Posterior cingulate gyrus (tissue), 11 donors: ENCODE measurements at regions not wholly inside any gene's neighbourhood (a gene's known extent, or its start where the extent isn't known, plus 50 kb on each side); places are given as distances from the start of the nearest gene placed in this dataset.

Experiments used
- DNase-seq, 10 donors: peaks; one replicate each; pipeline versions ENCODE4 v3.0.0 to v3.0.0-alpha.2; 2020 to 2021; ENCODE audit warnings: mixed read lengths in 3 of 10
- intact Hi-C: fragments of 100-400 bp; cut with DNase I; formaldehyde crosslinking; loops from one replicate; pipeline ENCODE4 v1.15.1; 2023

GRCh38 chr4:164439037-164439436, 314.9 kb upstream of the SMIM31 start:
- DNase-seq = no peak
- intact Hi-C loops = no loop called here

DNA sequence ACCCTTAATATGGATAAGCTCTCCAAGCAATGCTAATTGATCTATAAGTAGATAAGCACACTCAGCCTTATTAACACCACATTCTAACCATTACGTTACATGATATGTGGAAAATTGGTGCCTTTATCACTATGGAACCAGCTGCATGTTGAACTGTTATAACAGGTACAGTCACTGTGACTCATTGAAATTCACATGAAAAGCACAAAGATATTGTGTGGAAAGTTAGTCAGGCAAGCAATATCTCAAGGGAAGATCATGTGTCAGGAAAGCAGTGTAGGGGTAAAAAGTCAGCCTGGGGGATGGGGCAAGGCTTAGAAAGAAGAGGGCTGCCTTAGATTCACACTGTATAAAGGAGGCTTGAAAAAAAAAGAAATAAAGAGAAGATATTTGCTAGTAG, 313.7 kb upstream of the SMIM31 start:
- intact Hi-C loops = no loop called here
- DNase-seq = no peak

DNA sequence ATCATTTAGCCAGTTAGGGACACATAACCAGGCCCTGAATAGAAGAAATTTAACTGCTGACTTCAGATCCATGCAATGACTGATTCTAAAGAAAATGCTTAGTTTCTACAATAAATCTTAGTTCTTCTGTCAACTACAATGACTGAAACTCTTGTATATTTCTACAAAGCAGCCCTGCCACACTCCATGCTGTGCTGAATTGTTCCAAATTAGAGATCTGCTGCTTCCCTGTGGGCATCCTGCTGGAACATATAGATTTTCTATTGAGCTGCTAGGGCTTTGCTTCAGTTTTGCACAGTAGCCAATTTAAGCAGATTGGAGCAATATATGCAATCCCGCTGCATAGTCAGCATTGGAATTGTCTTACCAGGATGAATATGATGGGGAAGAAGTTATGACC, 312.8 kb upstream of the SMIM31 start:
- no peak for DNase-seq
- intact Hi-C loops = no loop called here

DNA sequence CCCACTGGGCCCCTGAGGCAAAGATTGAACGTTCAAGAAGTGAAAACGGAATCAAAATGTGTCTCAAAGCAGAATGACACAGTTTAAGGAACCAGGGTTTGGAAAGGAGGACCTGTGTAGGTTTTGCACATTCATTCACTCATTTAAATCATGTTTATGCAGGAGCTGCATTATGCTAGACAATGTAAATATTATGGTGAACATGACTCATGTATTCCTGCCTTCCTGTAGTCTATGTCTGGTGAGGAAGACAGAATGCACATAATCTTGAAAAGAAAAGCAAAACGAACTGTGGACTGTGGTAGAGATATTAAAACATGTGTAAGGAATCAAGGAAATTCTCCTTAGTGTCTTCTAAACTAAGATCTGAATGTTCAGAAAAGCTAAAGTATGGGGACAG, 311.8 kb upstream of the SMIM31 start:
- no peak for DNase-seq
- intact Hi-C loops = no loop called here

GRCh38 chr4:164446516-164446915, 307.4 kb upstream of the SMIM31 start:
- DNase-seq = no peak
- intact Hi-C loops = no loop called here

DNA sequence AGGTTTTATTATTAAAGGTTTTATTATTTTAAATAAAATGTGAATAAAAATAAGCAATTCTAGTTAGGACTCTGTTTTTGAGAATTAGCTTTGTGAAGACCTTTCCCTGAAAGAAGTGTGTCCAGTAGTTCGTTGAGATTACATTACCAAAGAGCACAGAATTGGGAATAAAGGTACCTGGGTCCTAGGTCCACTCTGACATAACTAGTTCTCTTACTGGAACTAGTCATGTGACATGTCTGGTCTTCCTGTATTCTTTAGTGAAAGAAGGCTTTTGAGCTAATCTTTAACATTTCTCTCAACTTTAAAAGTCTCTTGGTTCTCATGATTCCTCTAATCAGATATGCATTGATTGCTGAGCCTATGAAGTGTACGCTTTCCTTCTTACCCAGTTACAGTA, 292.0 kb upstream of the SMIM31 start:
- intact Hi-C loops = no loop called here
- no peak for DNase-seq

DNA sequence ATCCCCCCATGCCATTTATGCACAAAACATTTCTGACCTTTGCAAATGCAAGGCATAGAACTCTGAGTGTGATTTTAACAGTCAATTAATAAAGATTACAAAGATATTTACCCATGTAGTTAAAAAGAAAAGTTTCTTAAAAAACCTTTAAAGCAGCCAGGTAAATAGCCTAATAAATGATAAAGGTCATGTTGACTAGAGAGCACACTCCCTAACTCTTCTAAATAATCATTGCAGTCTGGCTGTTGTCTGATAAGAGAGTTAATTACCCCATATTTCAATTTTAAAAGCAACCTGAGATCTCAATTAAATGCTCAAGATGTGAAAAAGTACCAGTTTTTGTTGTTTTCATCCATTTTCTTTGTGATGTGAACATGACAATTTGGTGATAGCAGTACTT, 291.5 kb upstream of the SMIM31 start:
- intact Hi-C loops = no loop called here
- DNase-seq = no peak

DNA sequence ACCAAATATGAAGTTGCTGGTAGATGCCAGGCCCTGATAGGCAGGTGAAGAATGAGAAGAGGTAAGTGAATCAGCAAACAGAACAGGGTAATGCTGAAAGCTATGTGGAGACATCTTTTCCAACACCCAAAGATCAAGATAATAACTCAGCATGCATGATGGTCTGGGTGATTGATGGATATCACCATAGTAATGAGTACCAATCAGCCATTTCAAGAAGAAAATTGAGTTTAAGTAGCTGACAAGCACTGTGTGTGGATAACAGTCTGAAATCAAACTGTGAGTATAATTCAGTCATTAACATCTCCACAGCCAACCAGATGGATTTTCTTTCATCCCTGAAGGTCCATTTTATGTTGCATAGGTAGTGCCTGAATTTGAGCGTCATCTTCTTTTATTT, 289.6 kb upstream of the SMIM31 start:
- intact Hi-C loops = no loop called here

DNA sequence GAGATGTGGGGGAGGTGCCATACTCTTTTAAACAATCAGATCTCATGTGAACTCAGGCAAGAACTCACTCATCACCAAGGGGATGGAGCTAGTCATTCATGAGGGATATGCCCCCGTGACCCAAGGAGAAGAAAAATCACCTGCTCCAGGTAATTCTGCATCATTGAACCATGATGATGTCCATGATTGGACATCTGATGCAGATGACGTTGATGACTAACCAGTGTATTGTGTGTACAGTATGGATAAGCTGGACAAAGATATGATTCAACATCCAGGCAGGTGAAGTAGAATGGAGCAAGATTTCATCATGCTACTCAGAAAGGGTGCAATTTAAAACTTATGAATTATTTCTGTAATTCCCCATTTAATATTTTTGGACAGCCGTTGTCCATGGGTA, 286.4 kb upstream of the SMIM31 start:
- DNase-seq = no peak
- intact Hi-C loops = no loop called here

More for the DNA sequence above, 289.6 kb upstream of the SMIM31 start:
- DNase-seq = no peak

- DNase-seq = no peak
- intact Hi-C loops = no loop called here
Measured at GRCh38 chr4:164481306-164482091, 272.4 kb upstream of the SMIM31 start.

- DNase-seq = no peak
- intact Hi-C loops = no loop called here
Measured at GRCh38 chr4:164482092-164482404, 271.9 kb upstream of the SMIM31 start.

- intact Hi-C loops = no loop called here
Measured at GRCh38 chr4:164482758-164483157, 271.2 kb upstream of the SMIM31 start.

GRCh38 chr4:164483711-164484110, 270.2 kb upstream of the SMIM31 start:
- intact Hi-C loops = no loop called here
- DNase-seq = no peak

More at GRCh38 chr4:164482758-164483157, 271.2 kb upstream of the SMIM31 start:
- DNase-seq = no peak

DNA sequence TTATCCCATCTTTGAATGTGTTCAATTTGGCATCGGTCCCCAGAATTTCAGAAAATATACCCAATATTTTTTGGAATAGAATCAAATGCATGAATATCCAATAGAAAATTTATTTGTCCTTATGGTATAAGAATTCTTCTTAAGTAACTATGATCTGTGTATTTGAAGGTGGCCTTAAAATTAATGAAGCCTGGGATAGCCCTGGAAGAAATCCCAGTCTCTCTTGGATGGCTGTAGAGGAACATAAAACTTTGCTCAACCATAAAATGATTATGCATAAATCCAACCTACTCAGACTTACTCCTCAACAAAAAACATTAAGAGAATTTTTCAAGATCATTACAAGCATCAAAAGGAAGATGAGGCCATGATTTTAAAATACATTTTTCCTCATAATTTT, 269.4 kb upstream of the SMIM31 start:
- intact Hi-C loops = no loop called here
- no peak for DNase-seq

DNA sequence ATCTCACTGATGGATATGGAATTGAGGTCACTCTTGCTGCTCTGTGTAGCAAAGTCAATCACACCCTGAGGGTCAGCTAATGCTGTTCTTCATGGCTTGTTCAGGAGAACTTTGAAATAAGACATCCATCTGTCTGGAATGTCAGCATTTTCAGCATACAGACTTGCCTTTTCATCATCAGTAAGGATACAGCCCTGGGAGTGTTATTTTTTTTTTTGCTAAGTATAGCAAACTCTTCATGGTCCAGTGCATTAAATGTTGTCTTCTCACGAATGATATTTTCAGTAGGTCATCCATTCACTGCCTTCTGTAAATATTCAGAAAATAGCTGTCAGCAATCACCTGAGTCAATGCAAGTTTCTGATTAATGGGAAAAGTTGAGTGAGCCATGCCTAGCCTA, 268.8 kb upstream of the SMIM31 start:
- intact Hi-C loops = no loop called here
- DNase-seq = no peak

GRCh38 chr4:164488114-164488513, 265.8 kb upstream of the SMIM31 start:
- intact Hi-C loops = no loop called here
- DNase-seq = no peak

GRCh38 chr4:164501074-164501473, 252.9 kb upstream of the SMIM31 start:
- DNase-seq = no peak
- intact Hi-C loops = no loop called here

GRCh38 chr4:164503874-164504273, 250.1 kb upstream of the SMIM31 start:
- DNase-seq = no peak
- intact Hi-C loops = no loop called here

DNA sequence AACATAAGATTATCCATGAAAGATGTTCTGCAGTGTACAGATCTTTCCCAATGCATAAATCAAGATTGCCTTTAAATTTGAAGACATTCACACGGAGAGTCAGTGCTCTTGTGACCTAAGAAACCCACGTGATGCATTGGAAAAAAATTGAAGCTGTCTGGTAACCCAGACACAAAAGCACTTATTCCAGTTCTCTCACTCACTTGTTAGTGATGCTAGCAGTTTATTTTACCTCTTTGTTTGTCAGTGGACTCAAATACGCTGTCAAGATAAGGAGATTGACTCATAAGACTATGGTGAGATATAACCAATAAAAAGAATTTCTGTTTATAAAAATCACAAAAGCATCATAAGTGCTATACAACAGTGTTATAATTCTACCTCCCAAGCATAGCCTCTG, 245.8 kb upstream of the SMIM31 start:
- intact Hi-C loops = no loop called here
- DNase-seq = no peak

DNA sequence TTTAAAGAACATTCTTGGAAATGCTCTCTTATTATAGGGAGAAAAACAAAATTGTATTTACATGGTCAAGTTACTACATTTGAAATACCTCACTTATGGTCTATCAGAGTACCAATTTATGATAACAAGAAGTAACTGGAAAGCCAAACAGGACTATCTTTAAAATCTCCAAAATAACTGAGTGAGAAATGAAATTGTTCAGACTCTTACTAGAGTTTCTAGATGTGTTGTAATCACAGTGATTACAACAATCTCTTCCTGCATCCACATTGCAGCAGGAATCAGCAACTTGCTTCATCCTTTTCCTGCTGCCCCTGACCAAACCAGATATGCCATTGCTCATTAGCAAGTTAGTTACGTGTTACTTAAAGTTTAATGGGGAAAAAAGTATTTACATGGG, 245.2 kb upstream of the SMIM31 start:
- no peak for DNase-seq
- intact Hi-C loops = no loop called here

DNA sequence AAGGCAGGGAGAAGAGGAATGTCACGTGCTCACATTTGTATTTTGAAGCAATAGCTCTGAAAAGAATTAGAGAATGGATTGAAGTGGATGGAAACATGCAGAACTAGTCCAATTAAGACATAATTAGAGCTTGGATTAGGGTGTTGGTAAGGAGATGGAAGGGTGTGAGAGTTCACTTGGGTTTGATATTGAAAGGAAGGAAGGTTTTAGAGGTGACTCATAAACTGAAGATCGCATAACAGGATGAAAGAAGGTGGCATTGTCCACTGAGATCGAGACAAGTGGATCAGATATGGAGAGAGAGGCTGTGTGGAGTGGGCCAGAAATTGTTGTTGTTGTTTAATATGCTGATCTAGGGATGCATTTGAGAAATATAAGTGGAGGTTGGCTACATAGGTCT, 244.0 kb upstream of the SMIM31 start:
- intact Hi-C loops = no loop called here
- no peak for DNase-seq

GRCh38 chr4:164512124-164512523, 241.8 kb upstream of the SMIM31 start:
- intact Hi-C loops = no loop called here
- no peak for DNase-seq

GRCh38 chr4:164514765-164515164, 239.2 kb upstream of the SMIM31 start:
- DNase-seq = no peak
- intact Hi-C loops = no loop called here
